SK-N-SH treated with all-trans-retinoic acid at 6 μM for 48 hours (cell line): ENCODE measurements at regions not wholly inside any gene's neighbourhood (a gene's known extent, or its start where the extent isn't known, plus 50 kb on each side); places are given as distances from the start of the nearest gene placed in this dataset.

Experiments used
- BACH2 ChIP-seq: fragments of 250-450 bp; sonication (Bioruptor Pico); IDR thresholded peaks from 2 replicates; pipeline ENCODE4 v1.9.0; 2021; ENCODE audit warnings: mild to moderate bottlenecking, borderline replicate concordance
- CSRNP3 ChIP-seq: fragments of 250-450 bp; sonication (Bioruptor Pico); IDR thresholded peaks from 2 replicates; pipeline ENCODE4 v1.5.1; 2021; ENCODE audit warnings: mild to moderate bottlenecking, moderate library complexity
- GLIS3 ChIP-seq: fragments of 250-450 bp; sonication (Bioruptor Pico); IDR thresholded peaks from 2 replicates; pipeline ENCODE4 v1.5.0; 2020; ENCODE audit warnings: mild to moderate bottlenecking, moderate library complexity
- PATZ1 ChIP-seq: fragments of 250-450 bp; sonication (Bioruptor Pico); IDR thresholded peaks from 2 replicates; pipeline ENCODE4 v1.8.0; 2020; ENCODE audit warnings: mild to moderate bottlenecking, moderate library complexity, borderline replicate concordance
- PPARA ChIP-seq: fragments of 250-450 bp; sonication (Bioruptor Pico); IDR thresholded peaks from 2 replicates; pipeline ENCODE4 v1.5.0; 2020; ENCODE audit warnings: mild to moderate bottlenecking, borderline replicate concordance
- RARB ChIP-seq: fragments of 250-450 bp; sonication (Bioruptor Pico); IDR thresholded peaks from 2 replicates; pipeline ENCODE4 v1.8.0; 2021; ENCODE audit warnings: mild to moderate bottlenecking, moderate library complexity
- ZNF565 ChIP-seq: fragments of 450-650 bp; formaldehyde crosslinking; conservative IDR thresholded peaks from 2 replicates; pipeline ENCODE4 v1.5.0; 2020; ENCODE audit warnings: low read depth, mild to moderate bottlenecking, moderate library complexity
- ZNF70 ChIP-seq: fragments of 450-650 bp; formaldehyde crosslinking; IDR thresholded peaks from 2 replicates; pipeline ENCODE4 v1.5.0; 2020; ENCODE audit warnings: mild to moderate bottlenecking, moderate library complexity

GRCh38 chr20:6686171-6686570, 81.3 kb upstream of the BMP2 start:
- TF ChIP-seq PATZ1 (CRISPR knock-in tag) (no peak), GLIS3 (CRISPR knock-in tag) (no peak), BACH2 (CRISPR knock-in tag) (no peak), CSRNP3 (CRISPR knock-in tag) (no peak), PPARA (CRISPR knock-in tag) (no peak), RARB (CRISPR knock-in tag) (no peak), ZNF70 (no peak), ZNF565 (no peak)
